SH-SY5Y (cell line): ENCODE measurements at regions not wholly inside any gene's neighbourhood (a gene's known extent, or its start where the extent isn't known, plus 50 kb on each side); places are given as distances from the start of the nearest gene placed in this dataset.

Experiments used
- GATA2 ChIP-seq: IDR thresholded peaks from 2 replicates; pipeline ENCODE4 v1.6.1; 2011; ENCODE audit warnings: mild to moderate bottlenecking, low read depth, low read length
- GATA3 ChIP-seq: IDR thresholded peaks from 2 replicates; pipeline ENCODE4 v1.6.1; 2011; ENCODE audit warnings: low read depth, mild to moderate bottlenecking, low read length, moderate library complexity

- TF ChIP-seq GATA2: no peak
- TF ChIP-seq GATA3: no peak
Observed at GRCh38 chr9:18056993-18057369, 417.0 kb upstream of the ADAMTSL1 start.
